Muscle of arm (tissue), 1 donor: ENCODE measurements at regions not wholly inside any gene's neighbourhood (a gene's known extent, or its start where the extent isn't known, plus 50 kb on each side); places are given as distances from the start of the nearest gene placed in this dataset.

Experiments used
- DNase-seq: peaks from one replicate; pipeline ENCODE4 v3.0.0-alpha.2; 2013

DNA sequence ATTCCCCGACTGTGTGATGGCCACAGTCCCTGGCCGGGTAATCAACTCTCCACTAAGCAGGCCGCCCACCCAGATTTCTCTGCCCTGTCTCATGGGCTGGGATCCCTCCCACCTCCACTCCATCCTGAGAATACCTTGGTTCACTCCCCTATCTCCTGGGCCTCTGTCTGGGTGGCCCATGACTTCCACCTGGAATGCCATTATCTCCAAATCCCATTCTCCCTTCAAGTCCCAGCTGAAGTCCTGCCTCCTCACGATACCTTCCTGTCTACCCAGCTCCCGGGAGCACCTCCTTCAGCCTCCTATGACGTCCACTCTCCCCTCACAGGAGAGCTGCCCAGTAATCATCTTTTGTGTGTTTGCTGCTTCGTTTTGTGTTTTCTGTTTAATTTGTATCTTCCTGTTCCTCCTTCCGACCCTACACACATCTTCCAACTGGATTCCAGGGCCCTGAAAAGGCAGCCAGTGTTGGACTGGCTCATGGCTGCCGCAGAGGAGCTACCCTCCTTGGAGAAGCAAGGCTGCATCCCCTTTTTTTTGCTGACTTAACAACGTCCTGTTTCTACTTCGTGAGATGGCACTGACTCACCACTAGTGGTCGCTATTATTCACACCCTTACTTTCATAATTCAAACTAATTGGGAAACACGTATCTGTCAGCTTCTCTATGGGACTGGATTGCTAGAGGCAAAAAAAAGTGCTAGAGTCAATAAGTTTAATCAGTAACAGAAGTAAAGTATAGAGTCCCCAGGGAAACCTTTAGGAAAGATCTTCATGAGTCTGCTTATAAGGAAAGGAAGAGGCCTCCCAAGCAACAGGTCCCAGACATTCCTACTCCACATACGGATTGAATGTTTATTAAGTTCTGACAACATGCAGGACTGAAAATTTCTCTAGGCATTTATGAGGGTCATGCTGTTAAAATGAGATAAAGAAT is 171.9 kb upstream of the GATA6 start:
- DNase-seq, result peak; percentile 12

DNA sequence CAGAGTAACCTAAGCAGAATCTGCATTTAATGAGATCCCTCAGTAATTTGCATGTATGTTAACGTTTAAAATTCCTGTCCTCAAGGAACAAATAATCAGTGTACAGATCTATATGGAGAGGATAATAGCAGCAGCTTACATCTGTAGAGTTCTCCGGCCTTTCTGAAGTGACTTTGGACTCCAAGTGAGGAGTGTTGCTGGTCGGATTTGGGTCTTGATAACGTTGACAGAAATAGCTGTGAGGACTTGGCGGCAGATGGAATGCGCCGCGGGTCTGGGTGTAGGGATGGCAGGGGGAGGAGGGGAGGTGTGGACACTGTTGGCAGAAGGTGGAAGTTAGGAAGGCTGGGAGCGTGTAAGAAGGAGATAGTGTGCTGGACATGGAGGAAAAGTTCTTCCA is 170.9 kb upstream of the GATA6 start:
- DNase-seq, result no peak

DNA sequence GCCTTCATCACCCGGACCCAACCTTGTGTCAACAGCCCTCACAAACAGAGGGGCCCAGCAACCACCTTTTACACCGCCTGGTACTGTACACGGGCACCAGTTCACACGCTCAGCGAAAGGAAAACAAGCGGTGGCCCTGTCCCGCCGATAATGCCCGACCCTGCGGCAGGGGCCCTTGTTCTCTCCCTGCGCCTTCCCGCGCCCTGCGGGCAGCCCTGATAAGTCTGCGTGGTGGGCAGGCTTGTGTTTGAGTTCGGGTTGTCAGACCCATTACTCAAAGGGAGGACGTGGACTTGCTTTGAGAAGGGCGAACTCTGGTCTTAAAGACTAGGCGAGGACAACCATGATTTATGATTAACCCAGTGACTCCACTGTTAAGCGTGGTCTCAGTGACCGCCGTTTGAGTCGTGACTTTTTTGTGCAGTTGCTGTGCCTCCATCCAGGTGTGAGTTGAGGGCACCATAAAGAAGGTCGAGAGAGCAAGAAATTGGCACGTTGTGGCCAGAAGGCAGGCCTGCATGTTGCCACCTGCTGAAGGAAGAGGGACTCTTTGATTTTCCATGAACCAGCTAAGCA is 167.4 kb upstream of the GATA6 start:
- no peak for DNase-seq

DNA sequence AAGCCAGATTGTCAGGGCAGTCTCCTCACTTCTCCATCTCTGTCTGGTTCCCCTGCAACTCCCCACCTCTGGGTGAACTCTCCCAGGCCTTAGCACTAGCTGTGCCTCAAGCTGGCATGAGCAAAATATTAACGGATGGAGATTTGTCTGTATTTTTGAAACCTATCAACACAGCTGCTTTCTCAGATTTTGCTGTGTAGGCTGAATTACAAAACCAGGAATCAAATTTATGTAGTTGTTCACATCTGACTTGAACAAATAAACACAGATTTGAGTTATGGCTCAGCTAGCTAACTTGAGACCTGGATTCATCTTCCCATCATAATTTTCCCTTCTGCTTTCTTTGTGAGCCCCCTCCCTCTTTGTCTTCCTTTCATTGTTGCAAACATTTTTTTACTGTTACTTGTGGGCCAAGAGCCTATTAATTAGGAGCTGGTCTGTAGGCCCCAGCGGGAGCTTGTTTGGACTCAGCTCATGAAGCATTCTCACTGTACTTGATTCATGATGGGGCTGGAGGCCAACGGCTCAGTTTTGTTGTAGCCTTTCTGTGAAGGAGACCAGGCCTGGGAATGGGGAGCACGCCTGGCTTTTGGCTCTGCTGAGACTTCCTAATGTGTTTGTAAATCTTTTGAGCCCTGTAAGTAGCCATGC is 164.1 kb upstream of the GATA6 start:
- DNase-seq, result peak; percentile 51

DNA sequence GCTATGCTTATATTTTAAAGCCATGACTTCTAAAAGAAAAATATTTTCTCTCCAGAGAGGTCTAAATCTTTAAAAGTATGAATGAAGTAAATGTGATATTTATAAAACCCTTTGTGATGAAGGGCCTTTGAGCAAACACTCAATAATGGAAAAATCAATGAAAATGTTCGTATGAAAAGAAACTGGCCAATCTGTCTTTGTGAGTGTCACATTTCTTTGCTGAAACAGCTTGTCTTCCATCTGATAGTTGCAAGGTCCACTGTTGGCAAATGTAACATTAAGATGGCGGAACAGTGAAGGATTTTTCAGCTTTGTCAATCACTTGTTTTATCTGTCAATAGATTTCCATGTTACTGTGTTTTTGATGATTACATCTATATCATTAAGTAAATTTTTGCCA is 162.9 kb upstream of the GATA6 start:
- DNase-seq, result no peak

DNA sequence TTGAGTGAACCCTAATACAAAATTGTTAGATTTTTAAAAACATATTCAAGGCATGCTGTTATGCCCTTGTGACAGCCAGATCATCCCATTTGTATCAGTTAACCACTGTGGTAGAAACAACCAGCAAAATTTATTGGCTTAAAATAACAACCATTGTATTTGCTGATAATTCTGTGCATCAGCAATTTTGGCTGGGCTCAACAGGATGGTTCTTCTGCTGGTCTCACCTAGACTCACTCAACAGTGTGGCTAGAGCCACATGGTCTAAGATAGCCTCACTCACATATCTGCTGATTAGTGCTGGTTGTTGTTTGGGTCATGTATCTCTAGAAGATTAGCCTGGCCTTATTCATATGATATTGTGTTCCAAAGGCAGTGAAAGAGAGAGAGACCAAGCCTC is 160.1 kb upstream of the GATA6 start:
- DNase-seq, result no peak

DNA sequence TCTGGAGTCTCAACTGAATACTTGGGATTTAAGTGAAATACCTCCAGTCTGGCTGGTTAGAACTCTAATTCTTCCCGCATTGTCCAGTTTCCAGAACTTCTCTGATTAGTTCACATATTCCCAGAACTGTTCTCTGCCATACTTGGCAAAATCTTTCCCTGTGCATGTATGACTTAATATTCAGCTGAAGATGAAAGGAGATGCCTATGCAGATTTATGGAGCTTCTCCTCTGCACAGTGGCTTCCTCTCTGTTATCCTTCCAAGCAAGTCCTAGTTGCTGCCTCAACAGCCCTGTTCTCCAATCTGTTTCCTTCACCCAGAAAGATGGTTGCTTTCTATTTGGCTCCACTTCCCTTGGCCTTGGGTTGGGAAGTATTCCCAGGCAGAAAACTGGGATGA is 155.4 kb upstream of the GATA6 start:
- no peak for DNase-seq

DNA sequence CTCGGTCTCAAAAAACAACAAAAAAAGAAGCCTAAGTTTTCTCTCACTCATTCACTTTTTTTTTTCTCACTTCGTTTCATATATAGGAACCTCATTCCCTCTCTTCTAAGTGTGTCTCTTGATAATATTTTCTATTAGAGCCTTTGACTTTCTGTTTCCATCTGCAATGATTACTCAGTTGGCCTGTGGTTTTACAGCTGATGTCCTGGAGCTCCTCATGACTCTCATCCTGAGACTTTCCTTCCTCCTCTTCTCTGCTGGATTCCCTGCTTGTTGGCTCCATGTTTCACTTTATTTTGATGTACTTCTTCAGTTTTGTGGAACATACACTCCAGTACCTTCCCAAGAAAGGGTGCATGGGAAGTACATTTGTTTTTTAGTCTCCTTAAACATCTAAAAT is 154.2 kb upstream of the GATA6 start:
- DNase-seq, result no peak

DNA sequence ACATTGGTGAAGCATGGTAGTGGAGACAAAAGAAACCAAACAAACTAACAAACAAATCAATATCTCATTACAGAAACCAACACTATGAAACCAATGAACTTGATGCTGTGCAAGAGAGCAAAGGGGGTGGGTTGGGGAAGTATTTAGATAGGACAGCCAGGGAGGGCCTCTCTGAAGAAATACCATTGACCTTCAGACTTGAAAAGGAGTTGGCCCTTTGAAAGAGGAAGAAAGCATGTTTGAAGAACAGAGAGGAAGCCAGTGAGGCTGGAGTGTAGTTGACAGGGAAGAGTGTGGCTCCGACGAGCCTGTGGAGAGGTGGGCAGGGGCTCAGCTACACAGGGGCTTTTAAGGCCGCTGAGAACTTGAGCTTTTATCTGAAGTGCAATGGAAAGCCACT is 151.0 kb upstream of the GATA6 start:
- no peak for DNase-seq

DNA sequence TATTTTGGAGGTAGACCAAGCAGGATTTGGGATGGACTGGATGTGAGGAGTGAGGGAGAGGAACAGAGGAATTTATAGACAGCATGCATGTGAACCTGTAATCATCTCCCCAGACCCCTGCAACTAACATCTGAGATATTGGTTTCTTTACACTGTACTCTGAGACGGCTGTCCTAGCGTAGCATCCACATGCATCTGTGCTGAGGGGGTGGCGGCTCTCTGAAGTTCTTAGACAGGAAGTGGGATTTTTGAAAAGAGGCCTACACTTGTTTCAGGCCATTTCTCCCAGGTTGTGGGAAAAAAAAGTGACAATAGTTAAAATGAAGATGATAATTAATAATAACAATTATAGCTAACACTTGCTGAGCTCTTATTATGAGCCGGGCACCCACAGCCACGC is 150.2 kb upstream of the GATA6 start:
- no peak for DNase-seq

DNA sequence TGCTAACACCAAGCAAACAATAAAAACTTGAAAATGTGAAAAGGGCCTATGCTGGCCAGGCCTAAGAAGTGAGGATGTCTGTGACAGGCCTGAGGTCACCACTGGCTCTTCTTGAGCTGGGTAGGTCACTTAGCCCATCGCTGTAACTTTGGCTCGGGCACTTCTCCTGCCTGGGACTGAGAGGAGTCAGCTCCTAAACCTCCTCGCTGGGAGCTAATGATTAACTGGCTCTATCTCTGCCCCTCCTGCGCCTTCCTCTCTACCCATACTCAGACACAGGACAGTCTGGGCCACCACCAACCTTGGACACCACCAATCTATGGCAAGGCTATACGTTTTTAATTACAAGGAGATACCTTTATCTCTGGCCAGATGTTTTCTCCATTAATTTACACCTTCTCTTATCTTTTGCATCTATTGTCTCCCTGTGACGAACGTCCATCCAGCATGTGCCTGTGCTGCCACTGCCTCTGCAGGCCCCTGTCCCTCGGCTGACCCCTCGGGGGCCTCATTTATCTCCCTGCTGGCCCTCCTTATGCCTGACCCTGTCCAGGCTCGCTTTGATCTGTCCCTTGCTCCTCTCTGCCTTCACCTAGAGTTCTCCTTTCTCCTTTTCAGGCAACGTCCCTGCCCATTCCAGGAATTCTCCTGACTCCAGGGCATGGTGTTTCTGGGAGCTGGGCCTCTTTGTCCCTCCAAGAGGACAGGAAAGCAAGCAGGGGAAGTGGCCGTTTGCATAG is 149.1 kb upstream of the GATA6 start:
- no peak for DNase-seq

DNA sequence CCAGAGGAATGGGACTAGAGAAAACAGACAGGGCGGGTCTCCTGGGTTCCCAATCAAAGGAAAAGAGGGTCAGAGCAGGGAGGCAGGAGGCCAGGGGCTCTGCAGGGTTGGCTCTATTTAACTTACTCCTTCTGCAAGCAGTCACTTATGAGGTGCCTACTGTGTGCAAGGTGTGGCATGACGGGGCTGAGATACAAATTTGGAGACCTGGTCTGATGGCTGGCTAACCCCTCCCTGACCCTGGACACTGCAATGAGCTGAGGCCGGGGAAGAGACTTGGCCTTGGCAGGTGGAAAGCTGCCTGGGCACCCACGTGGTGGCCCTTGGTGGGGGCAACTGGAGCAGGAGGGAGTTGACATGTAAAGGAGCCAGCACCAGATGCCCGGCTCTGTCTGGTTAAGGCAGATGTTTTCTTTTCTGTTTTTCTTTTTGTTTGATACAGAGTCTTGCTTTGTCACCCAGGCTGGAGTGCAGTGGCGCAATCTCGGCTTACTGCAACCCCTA is 148.5 kb upstream of the GATA6 start:
- DNase-seq, result no peak

DNA sequence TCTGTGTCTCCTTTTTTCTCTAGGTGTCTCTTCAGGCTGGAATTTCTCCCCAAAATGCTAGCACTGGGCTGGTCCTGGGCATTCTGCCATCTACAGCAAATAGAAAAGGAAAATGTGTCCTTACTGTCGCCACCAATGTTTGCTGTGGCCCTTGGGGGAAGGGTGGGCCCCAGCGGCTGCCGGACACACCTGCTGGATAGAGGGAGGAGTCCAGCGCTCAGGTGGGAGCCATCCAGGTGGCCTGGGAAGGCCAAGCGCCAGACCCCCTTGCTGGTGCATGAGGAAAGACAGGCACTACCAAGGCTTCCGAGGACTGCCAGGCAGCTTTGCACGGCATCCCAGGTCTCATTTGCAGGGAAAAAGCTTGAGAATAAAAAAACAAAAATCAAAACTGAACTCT is 147.7 kb upstream of the GATA6 start:
- DNase-seq, result no peak

DNA sequence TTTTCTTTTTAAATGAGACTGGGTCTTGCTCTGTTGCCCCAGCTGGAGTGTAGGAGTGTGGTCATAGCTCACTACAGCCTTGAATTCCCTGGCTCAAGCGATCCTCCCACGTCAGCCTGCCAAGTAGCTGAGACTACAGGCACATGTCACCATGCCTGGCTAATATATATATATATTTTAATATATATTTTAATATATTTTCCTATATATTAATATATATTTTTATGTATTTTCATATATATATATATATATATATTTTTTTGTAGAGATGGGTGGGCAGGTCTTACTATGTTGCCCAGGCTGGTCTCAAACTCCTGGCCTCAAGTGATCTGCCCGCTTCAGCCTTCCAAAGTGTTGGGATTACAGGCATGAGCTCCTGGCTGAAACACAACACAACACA is 144.5 kb upstream of the GATA6 start:
- DNase-seq, result no peak

DNA sequence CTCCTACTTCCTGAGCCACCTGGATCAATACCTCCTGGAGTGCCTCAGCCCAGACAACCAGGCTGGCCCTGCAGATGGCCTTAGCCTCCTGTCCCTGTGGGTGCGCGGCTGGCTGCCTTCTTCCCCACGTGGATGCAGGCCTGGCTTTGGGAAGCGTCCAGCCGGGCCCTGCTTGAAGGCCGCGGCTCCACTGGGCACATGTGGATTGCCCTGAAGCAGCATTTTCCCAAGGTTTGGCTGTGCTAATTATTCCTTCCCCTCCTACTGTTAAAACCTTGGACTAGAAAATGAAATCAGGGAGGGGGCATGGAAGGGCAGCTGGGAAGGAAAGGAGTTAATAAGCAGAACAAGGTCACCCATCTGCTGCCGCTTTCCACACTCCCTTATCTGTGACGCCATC is 143.0 kb upstream of the GATA6 start:
- no peak for DNase-seq

DNA sequence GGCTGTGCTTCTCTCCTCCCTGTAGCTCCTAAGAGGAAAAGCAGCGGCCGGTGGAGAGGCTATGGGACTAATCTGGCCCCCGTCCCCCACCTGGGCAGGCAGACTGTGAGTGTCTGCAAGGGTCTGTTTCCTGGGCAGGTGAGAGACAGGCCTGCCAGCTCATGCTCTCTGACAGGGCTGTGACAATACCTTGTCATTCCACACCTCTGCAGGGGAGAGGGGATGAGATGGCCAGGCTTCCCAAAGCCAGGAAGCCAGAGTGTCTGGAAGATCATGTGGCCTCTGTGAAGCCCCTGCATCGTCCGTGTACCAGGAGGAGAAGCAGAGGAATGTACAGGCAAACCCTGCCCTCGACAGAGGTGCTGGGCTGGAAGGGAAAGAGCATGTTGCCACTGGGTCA is 142.5 kb upstream of the GATA6 start:
- no peak for DNase-seq

DNA sequence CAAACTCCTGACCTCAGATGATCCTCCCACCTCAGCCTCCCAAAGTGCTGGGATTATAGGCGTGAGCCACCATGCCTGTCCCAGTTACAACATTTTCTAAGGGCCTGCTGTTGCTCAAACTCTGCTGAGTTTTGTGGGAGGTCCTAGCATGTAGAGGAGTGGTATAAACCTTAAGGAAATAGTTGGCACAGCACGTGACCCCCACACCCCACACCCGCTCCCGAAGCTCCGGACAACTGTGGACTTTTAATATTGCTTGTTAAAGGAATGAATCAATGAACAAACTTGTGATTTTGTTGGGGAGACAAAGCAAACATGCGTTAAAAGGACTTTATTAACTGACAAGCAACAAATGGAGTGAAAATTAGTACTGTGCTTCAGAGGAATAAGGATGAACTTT is 137.8 kb upstream of the GATA6 start:
- no peak for DNase-seq

DNA sequence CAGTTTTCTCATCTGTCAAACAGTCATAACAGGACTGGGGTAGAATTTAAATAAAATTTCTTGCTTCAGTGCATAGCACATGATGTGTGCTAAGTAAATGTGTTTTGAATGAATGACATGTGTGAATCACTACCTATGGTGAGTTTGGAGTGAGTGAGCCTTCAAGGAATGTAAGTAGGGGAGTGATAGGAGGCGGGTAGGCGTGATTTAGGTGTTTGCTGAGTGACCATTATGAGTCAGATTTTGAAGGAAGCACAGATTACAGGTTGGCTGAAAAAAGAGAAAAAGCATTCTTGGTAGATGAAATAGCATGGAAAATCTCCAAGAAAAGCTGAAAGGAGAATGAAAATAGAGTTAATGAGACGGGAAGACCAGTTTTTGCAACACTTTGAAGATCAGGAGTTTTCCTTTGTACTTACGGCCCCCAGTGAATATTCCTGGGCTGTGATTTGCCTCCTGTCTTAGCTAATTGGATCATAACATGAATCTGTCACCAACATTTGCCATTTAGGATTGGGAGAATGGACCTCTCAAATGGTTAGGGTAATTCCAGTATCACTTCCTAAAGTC is 136.9 kb upstream of the GATA6 start:
- DNase-seq, result no peak

DNA sequence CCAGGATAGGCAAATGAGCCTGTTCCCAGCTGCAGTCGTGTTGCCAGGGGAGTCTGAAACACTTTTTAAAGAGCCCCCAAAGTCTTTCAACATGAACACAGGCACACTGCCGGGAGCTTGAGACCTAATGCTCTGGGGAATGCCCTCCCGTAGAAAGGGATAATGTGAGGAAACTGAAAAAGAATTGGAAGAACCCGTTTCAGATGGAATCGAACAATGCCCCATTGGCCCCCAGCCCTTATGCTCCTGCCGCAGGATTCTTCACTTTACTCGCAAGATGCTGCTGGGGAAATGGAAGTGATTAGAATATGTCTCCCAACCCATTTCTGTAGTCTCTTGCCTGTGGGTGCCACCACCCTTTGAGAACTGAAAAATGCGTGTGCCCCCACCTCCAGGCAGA is 136.3 kb upstream of the GATA6 start:
- DNase-seq, result no peak

DNA sequence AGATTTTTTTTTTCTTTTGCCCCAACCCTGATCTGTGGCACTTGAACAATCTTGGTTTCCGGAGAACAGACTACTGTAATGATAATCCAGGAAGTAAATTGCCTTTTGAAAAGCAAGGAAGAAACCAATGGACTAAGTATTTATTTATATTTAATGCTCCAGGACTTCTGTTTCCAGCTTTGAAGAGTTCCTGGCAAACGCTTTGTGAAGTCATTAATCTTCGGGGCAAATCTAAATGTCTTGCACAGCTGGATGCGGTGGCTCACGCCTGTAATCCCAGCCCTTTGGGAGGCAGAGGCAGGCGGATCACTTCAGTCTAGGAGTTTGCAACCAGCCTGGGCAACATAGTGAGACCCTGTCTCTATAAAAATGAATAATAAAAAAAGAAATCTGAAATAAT is 135.1 kb upstream of the GATA6 start:
- DNase-seq, result no peak

DNA sequence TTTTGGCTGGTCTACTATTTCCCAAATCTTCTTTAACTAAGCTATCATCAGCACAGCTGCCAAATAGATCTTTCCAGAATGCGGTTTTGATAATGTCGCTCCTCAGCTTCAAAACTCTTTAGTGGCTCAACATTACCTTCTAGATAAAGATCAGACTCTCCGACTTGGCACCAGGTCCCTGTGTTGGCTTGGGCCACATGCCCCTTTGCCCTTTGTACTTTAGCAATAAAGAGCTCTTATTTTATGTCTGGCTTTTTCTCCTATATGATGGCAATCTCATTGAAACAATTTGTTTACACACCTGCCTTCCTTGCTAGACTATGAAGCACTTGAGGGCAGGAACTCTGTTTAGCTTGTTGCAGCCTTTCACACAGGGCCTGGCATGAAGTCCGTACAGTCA is 128.9 kb upstream of the GATA6 start:
- DNase-seq, result no peak

DNA sequence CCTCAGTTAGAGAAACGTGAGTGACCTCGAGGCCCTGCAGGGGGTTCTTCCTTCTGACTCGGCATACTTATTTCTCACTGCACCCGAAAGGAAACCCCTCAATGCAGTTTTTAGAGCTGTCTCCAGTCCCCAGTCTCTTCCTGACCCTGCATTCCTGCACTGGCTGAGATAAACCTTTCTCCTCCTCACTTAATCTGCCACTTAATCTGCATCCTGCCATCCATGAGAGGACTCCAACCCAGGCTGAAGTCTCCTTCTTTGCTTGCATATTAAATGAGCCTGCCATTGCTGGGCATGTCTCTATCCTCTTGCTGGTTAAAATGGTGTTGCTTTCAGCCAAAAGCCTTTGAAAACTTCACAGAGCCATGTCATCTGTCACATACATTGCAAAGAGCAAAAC is 125.6 kb upstream of the GATA6 start:
- no peak for DNase-seq
